ENCODE measurements at regions not wholly inside any gene's neighbourhood (a gene's known extent, or its start where the extent isn't known, plus 50 kb on each side); places are given as distances from the start of the nearest gene placed in this dataset.

- no peak for TF ChIP-seq CTCF (IDR thresholded peaks at IDR 0.05; ENCODE audit: insufficient read depth, low read length)
- TF ChIP-seq, protein P1, sequence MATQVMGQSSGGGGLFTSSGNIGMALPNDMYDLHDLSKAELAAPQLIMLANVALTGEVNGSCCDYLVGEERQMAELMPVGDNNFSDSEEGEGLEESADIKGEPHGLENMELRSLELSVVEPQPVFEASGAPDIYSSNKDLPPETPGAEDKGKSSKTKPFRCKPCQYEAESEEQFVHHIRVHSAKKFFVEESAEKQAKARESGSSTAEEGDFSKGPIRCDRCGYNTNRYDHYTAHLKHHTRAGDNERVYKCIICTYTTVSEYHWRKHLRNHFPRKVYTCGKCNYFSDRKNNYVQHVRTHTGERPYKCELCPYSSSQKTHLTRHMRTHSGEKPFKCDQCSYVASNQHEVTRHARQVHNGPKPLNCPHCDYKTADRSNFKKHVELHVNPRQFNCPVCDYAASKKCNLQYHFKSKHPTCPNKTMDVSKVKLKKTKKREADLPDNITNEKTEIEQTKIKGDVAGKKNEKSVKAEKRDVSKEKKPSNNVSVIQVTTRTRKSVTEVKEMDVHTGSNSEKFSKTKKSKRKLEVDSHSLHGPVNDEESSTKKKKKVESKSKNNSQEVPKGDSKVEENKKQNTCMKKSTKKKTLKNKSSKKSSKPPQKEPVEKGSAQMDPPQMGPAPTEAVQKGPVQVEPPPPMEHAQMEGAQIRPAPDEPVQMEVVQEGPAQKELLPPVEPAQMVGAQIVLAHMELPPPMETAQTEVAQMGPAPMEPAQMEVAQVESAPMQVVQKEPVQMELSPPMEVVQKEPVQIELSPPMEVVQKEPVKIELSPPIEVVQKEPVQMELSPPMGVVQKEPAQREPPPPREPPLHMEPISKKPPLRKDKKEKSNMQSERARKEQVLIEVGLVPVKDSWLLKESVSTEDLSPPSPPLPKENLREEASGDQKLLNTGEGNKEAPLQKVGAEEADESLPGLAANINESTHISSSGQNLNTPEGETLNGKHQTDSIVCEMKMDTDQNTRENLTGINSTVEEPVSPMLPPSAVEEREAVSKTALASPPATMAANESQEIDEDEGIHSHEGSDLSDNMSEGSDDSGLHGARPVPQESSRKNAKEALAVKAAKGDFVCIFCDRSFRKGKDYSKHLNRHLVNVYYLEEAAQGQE (IDR thresholded peaks at IDR 0.05; ENCODE audit: insufficient replicate concordance, low read depth): no peak
These were observed 51.9 kb upstream of the PTPRJ start for GRCh38 chr11:47928426-47928825.

Measured in HL-60 (cell line).